ENCODE measurements at regions not wholly inside any gene's neighbourhood (a gene's known extent, or its start where the extent isn't known, plus 50 kb on each side); places are given as distances from the start of the nearest gene placed in this dataset.

DNA sequence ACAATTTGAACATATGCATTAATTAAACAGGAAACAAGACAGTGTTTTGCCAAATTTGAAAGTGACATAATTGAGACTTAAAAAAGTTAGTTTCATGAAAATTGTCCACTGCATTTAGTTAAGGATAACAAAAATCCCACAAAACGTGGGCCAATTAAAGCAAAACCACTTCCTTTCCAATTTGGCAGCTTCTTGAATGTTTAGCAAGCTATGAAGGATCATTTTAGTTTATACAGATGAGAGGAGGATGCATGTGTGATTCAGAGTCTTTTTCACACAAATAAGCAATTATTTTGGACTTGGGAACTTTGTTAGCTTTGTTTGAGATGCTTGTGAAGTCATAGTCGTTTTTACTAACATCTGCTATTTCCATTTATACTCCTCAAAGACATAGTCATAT is 109.6 kb downstream of the ATXN7L3B start:
- 0% methylated on average over 2 of the region's 2 CpGs for WGBS (ENCODE audit: low lambda C conversion rate)
- intact Hi-C loops (cut with micrococcal nuclease; ENCODE audit: unreplicated experiment) (no loop called here), in situ Hi-C loops (cut with HindIII; ENCODE audit: extremely low pct_ligation_motif_present, low pct_unique_long_range_greater_than_20kb) (no loop called here)
- Histone ChIP-seq H3K36me3 (replicated peaks in 1 of 2; ENCODE audit: control insufficient read depth in 1 of 2, insufficient read depth in 2 of 2, low read length in 2 of 2) (no peaks in the 10 kb centered on the region), H3K27ac (ENCODE audit: extremely low read length, insufficient read depth, low read length) (no peak overlapping the region), H4K20me1 (ENCODE audit: insufficient read depth, low read length) (no peaks in the 10 kb centered on the region), H3K79me2 (ENCODE audit: insufficient read depth, low read length) (no peaks in the 10 kb centered on the region), H3K9ac (ENCODE audit: insufficient read depth, low read depth, low read length) (no peak overlapping the region), H3K4me3 (replicated peaks in 1 of 3; ENCODE audit: insufficient read depth in 1 of 3, low read depth in 2 of 3, low read length in 3 of 3) (no peak overlapping the region), H3K4me2 (ENCODE audit: low read depth, low read length) (no peak overlapping the region), H3K4me1 (ENCODE audit: insufficient read depth, low read length) (no peaks in the 10 kb centered on the region), H3K27me3 (ENCODE audit: control insufficient read depth in 1 of 2, insufficient read depth in 2 of 2, low read length in 2 of 2) (no peaks in the 10 kb centered on the region), H2AFZ (ENCODE audit: low read length) (no peak overlapping the region), H3K9me3 (ENCODE audit: low read length) (no peaks in the 10 kb centered on the region)
- DNase-seq (ENCODE audit: low spot score) (no peak), ATAC-seq (no peak), FAIRE-seq (no peak)
- TF ChIP-seq BRCA1 (CRISPR knock-in tag; IDR thresholded peaks at IDR 0.05) (no peak), GZF1 (CRISPR knock-in tag; IDR thresholded peaks at IDR 0.05) (no peak), NFE2L2 (IDR thresholded peaks at IDR 0.05; ENCODE audit: low read length) (no peak)
- TF ChIP-seq, protein P1, sequence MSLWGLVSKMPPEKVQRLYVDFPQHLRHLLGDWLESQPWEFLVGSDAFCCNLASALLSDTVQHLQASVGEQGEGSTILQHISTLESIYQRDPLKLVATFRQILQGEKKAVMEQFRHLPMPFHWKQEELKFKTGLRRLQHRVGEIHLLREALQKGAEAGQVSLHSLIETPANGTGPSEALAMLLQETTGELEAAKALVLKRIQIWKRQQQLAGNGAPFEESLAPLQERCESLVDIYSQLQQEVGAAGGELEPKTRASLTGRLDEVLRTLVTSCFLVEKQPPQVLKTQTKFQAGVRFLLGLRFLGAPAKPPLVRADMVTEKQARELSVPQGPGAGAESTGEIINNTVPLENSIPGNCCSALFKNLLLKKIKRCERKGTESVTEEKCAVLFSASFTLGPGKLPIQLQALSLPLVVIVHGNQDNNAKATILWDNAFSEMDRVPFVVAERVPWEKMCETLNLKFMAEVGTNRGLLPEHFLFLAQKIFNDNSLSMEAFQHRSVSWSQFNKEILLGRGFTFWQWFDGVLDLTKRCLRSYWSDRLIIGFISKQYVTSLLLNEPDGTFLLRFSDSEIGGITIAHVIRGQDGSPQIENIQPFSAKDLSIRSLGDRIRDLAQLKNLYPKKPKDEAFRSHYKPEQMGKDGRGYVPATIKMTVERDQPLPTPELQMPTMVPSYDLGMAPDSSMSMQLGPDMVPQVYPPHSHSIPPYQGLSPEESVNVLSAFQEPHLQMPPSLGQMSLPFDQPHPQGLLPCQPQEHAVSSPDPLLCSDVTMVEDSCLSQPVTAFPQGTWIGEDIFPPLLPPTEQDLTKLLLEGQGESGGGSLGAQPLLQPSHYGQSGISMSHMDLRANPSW (CRISPR knock-in tag; IDR thresholded peaks at IDR 0.05; ENCODE audit: borderline replicate concordance) = no peak
- TF ChIP-seq, protein P2, sequence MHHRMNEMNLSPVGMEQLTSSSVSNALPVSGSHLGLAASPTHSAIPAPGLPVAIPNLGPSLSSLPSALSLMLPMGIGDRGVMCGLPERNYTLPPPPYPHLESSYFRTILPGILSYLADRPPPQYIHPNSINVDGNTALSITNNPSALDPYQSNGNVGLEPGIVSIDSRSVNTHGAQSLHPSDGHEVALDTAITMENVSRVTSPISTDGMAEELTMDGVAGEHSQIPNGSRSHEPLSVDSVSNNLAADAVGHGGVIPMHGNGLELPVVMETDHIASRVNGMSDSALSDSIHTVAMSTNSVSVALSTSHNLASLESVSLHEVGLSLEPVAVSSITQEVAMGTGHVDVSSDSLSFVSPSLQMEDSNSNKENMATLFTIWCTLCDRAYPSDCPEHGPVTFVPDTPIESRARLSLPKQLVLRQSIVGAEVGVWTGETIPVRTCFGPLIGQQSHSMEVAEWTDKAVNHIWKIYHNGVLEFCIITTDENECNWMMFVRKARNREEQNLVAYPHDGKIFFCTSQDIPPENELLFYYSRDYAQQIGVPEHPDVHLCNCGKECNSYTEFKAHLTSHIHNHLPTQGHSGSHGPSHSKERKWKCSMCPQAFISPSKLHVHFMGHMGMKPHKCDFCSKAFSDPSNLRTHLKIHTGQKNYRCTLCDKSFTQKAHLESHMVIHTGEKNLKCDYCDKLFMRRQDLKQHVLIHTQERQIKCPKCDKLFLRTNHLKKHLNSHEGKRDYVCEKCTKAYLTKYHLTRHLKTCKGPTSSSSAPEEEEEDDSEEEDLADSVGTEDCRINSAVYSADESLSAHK (CRISPR knock-in tag; IDR thresholded peaks at IDR 0.05; ENCODE audit: borderline replicate concordance) = no peak
- TF ChIP-seq, protein P3, sequence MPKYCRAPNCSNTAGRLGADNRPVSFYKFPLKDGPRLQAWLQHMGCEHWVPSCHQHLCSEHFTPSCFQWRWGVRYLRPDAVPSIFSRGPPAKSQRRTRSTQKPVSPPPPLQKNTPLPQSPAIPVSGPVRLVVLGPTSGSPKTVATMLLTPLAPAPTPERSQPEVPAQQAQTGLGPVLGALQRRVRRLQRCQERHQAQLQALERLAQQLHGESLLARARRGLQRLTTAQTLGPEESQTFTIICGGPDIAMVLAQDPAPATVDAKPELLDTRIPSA (CRISPR knock-in tag; IDR thresholded peaks at IDR 0.05; ENCODE audit: borderline replicate concordance) = no peak
- CTCF ChIA-PET (ENCODE audit: low intra/inter-chr PET ratio, low total read pairs) = no interaction called here
- BruUV-seq (replicated peaks) = no TSS peak
- POLR2A ChIA-PET = no interaction called here

Measured in HepG2 (cell line).